H9 (cell line): ENCODE measurements at regions not wholly inside any gene's neighbourhood (a gene's known extent, or its start where the extent isn't known, plus 50 kb on each side); places are given as distances from the start of the nearest gene placed in this dataset.

Experiments used
- DNase-seq: peaks from one replicate; pipeline ENCODE4 v3.0.0-alpha.2; 2017
- H2AFZ ChIP-seq: one replicate; pipeline ENCODE4 v1.6.1; 2013; ENCODE audit warnings: mild to moderate bottlenecking, low read length, control low read depth, moderate library complexity
- H2AK5ac ChIP-seq: 2 replicates; pipeline ENCODE4 v1.6.1; 2013; ENCODE audit warnings: low read length, control low read depth, mixed read lengths; ENCODE audit not compliant: insufficient read length
- H2BK120ac ChIP-seq: one replicate; pipeline ENCODE4 v1.6.1; 2013; ENCODE audit warnings: low read depth, mild to moderate bottlenecking, low read length, control low read depth, inconsistent platforms; ENCODE audit not compliant: poor library complexity, severe bottlenecking
- H2BK12ac ChIP-seq: 2 replicates; pipeline ENCODE4 v1.6.1; 2013; ENCODE audit warnings: low read length, control low read depth, mixed read lengths, low read depth; ENCODE audit not compliant: insufficient read length
- H2BK15ac ChIP-seq: 2 replicates; pipeline ENCODE4 v1.6.1; 2013; ENCODE audit warnings: low read depth, low read length, control low read depth
- H2BK20ac ChIP-seq: one replicate; pipeline ENCODE4 v1.6.1; 2013; ENCODE audit warnings: low read depth, mild to moderate bottlenecking, low read length, control low read depth, inconsistent platforms; ENCODE audit not compliant: poor library complexity, severe bottlenecking
- H2BK5ac ChIP-seq: 2 replicates; pipeline ENCODE4 v1.6.1; 2013; ENCODE audit warnings: low read length, control low read depth, mixed read lengths; ENCODE audit not compliant: insufficient read length
- H3K14ac ChIP-seq: 2 replicates; pipeline ENCODE4 v1.6.1; 2013; ENCODE audit warnings: low read length, control low read depth; ENCODE audit not compliant: insufficient read depth
- H3K18ac ChIP-seq: 2 replicates; pipeline ENCODE4 v1.6.1; 2013; ENCODE audit warnings: low read depth, mild to moderate bottlenecking, mixed read lengths, low read length, control low read depth; ENCODE audit not compliant: insufficient read length
- H3K23ac ChIP-seq: 2 replicates; pipeline ENCODE4 v1.6.1; 2013; ENCODE audit warnings: low read length, control low read depth, mixed read lengths, low read depth; ENCODE audit not compliant: insufficient read length
- H3K23me2 ChIP-seq: 2 replicates; pipeline ENCODE4 v1.6.1; 2013; ENCODE audit warnings: low read depth, mild to moderate bottlenecking, mixed read lengths, low read length, control low read depth; ENCODE audit not compliant: insufficient read length, poor library complexity, severe bottlenecking
- H3K27ac ChIP-seq: 2 replicates; pipeline ENCODE4 v1.5.1; 2013; ENCODE audit warnings: low read length, control low read depth, mixed read lengths, low read depth; ENCODE audit not compliant: insufficient read length
- H3K27me3 ChIP-seq: 2 replicates; pipeline ENCODE4 v1.6.1; 2013; ENCODE audit warnings: low read length, control low read depth, inconsistent platforms; ENCODE audit not compliant: insufficient read depth
- H3K4ac ChIP-seq: 2 replicates; pipeline ENCODE4 v1.6.1; 2013; ENCODE audit warnings: low read depth, mild to moderate bottlenecking, control low read depth, inconsistent platforms, low read length, moderate library complexity
- H3K4me1 ChIP-seq: 2 replicates; pipeline ENCODE4 v1.6.1; 2013; ENCODE audit warnings: low read length, control low read depth, inconsistent platforms; ENCODE audit not compliant: insufficient read depth
- H3K4me2 ChIP-seq: 2 replicates; pipeline ENCODE4 v1.6.1; 2013; ENCODE audit warnings: low read length, control low read depth, mixed read lengths; ENCODE audit not compliant: insufficient read length, insufficient read depth
- H3K56ac ChIP-seq: 2 replicates; pipeline ENCODE4 v1.6.1; 2013; ENCODE audit warnings: low read depth, mild to moderate bottlenecking, mixed read lengths, low read length, control low read depth; ENCODE audit not compliant: insufficient read length
- H3K79me1 ChIP-seq: 2 replicates; pipeline ENCODE4 v1.6.1; 2013; ENCODE audit warnings: low read depth, mild to moderate bottlenecking, moderate library complexity, low read length, control low read depth, inconsistent platforms; ENCODE audit not compliant: insufficient read depth, poor library complexity, severe bottlenecking
- H3K79me2 ChIP-seq: 2 replicates; pipeline ENCODE4 v1.6.1; 2013; ENCODE audit warnings: low read length, control low read depth, inconsistent platforms; ENCODE audit not compliant: insufficient read depth
- H3K9ac ChIP-seq: 2 replicates; pipeline ENCODE4 v1.6.1; 2013; ENCODE audit warnings: low read length, control low read depth, mixed read lengths; ENCODE audit not compliant: insufficient read length; ENCODE audit errors: extremely low read depth
- H3K9me3 ChIP-seq: one replicate; pipeline ENCODE4 v1.6.1; 2013; ENCODE audit warnings: low read depth, low read length, inconsistent platforms; ENCODE audit not compliant: control insufficient read depth
- H3T11ph ChIP-seq: one replicate; pipeline ENCODE4 v1.6.1; 2013; ENCODE audit warnings: mild to moderate bottlenecking, low read length, control low read depth, inconsistent platforms
- H4K20me1 ChIP-seq: one replicate; pipeline ENCODE4 v1.6.1; 2013; ENCODE audit not compliant: control insufficient read depth, insufficient read length, insufficient read depth
- H4K5ac ChIP-seq: 2 replicates; pipeline ENCODE4 v1.6.1; 2013; ENCODE audit warnings: low read depth, mild to moderate bottlenecking, mixed read lengths, low read length, control low read depth; ENCODE audit not compliant: insufficient read length
- H4K8ac ChIP-seq: replicated peaks from 2 replicates; pipeline ENCODE4 v1.6.1; 2013; ENCODE audit warnings: low read length, control low read depth, mixed read lengths, low read depth; ENCODE audit not compliant: insufficient read length
- H4K91ac ChIP-seq: 2 replicates; pipeline ENCODE4 v1.6.1; 2013; ENCODE audit warnings: low read depth, mild to moderate bottlenecking, moderate library complexity, mixed read lengths, low read length, control low read depth; ENCODE audit not compliant: insufficient read length
- H3K27ac Mint-ChIP-seq, 3 experiments: 2 replicates in 2 of 3; 3 replicates in 1 of 3; pipeline ENCODE4 v1.8.0; 2020 to 2021; ENCODE audit warnings: mixed read lengths in 3 of 3, mild to moderate bottlenecking in 1 of 3, moderate library complexity in 1 of 3
- H3K27me3 Mint-ChIP-seq: 2 replicates; pipeline ENCODE4 v1.8.0; 2021; ENCODE audit warnings: low read depth, mild to moderate bottlenecking, moderate library complexity, mixed read lengths
- H3K36me3 Mint-ChIP-seq, 3 experiments: 2 replicates in 2 of 3; 3 replicates in 1 of 3; pipeline ENCODE4 v1.8.0; 2020 to 2021; ENCODE audit warnings: low read depth in 3 of 3, mixed read lengths in 3 of 3; ENCODE audit not compliant: insufficient read depth in 1 of 3
- H3K4me1 Mint-ChIP-seq, 2 experiments: 2 replicates each; pipeline ENCODE4 v1.8.0; 2020; ENCODE audit warnings: mixed read lengths in 2 of 2
- H3K4me3 Mint-ChIP-seq, 2 experiments: 2 replicates in 1 of 2; 3 replicates in 1 of 2; pipeline ENCODE4 v1.8.0; 2020 to 2021; ENCODE audit warnings: mild to moderate bottlenecking in 2 of 2, mixed read lengths in 2 of 2, moderate library complexity in 1 of 2
- H3K9me3 Mint-ChIP-seq, 2 experiments: 2 replicates in 1 of 2; 3 replicates in 1 of 2; pipeline ENCODE4 v1.8.0; 2020; ENCODE audit warnings: mild to moderate bottlenecking in 2 of 2, mixed read lengths in 2 of 2, moderate library complexity in 1 of 2
- WGBS: extraction: QIAGEN DNeasy Blood & Tissue Kit; methylation state at CpG from one replicate; pipeline ENCODE4 v1.1.7; 2013; ENCODE audit warnings: missing lambda C conversion rate, low lambda C conversion rate, mixed read lengths; ENCODE audit not compliant: insufficient read length; ENCODE audit errors: extremely low coverage; 5-methylcytosine and 5-hydroxymethylcytosine counted together
- TF ChIP-seq, protein P1 (sequence below): fragments of 200-600 bp; sonication (generic); conservative IDR thresholded peaks from 3 replicates; pipeline ENCODE4 v1.8.0; 2021; ENCODE audit warnings: antibody characterized with exemption, mild to moderate bottlenecking

DNA sequence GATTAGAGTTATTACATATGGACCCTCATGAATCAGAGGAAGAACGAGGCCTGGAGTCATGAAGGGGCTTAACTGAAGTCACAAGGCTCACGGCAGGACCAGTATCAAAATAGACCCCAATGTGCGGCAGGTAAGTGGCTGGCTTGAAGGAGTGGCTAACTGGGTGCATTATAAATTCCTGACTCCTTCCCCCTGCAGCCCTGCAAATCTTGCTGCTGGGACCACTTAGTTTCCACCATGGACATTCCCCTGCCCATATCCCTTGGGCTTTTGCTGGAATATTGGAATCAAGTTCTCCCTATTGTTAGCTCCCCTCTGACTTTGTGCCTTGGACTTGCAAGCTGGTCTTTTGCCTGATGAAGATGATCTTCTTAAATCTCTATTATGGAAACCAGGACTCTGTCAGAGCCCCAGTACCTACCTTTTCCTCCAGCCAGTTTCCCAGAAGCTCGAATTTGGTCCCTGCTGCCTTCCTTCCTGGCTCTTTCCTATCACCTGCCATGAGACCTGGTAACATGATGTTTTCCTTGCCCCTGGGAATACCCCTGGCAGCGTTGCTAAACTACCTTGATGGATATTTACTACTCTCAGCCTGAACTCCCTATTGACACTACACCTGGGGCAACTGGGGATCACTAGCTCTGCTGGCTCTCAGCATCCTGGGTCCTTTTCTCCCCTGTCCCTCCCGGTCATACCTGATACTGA is 156.0 kb upstream of the JUN start:
- Histone ChIP-seq H3K4me1 (no peaks in the 10 kb centered on the region; the same call in 1 of the 2 replicates), H3T11ph (no peak overlapping the region), H4K8ac (no peak overlapping the region), H3K18ac (no peak overlapping the region), H3K79me1 (no peaks in the 10 kb centered on the region), H2BK120ac (no peak overlapping the region), H2BK20ac (no peak overlapping the region), H2BK5ac (no peak overlapping the region), H3K79me2 (no peaks in the 10 kb centered on the region), H3K14ac (no peak overlapping the region), H3K4ac (no peak overlapping the region), H3K56ac (no peak overlapping the region), H3K27ac (no peak overlapping the region), H3K9me3 (no peaks in the 10 kb centered on the region), H4K5ac (no peak overlapping the region), H3K9ac (no peak overlapping the region), H4K91ac (no peak overlapping the region), H3K27me3 (no peaks in the 10 kb centered on the region), H2AFZ (no peak overlapping the region), H4K20me1 (no peaks in the 10 kb centered on the region), H3K23ac (no peak overlapping the region), H3K23me2 (no peaks in the 10 kb centered on the region), H2BK15ac (no peak overlapping the region), H2BK12ac (no peak overlapping the region), H3K4me2 (no peak overlapping the region), H2AK5ac (no peak overlapping the region)
- Mint-ChIP-seq H3K27me3 (no peaks in the 10 kb centered on the region; the same call in 1 of the 2 replicates), H3K27ac (no peak overlapping the region), H3K4me1 (no peaks in the 10 kb centered on the region), H3K36me3 (no peaks in the 10 kb centered on the region), H3K9me3 (no peaks in the 10 kb centered on the region), H3K4me3 (no peak overlapping the region)
- TF ChIP-seq, protein P1, sequence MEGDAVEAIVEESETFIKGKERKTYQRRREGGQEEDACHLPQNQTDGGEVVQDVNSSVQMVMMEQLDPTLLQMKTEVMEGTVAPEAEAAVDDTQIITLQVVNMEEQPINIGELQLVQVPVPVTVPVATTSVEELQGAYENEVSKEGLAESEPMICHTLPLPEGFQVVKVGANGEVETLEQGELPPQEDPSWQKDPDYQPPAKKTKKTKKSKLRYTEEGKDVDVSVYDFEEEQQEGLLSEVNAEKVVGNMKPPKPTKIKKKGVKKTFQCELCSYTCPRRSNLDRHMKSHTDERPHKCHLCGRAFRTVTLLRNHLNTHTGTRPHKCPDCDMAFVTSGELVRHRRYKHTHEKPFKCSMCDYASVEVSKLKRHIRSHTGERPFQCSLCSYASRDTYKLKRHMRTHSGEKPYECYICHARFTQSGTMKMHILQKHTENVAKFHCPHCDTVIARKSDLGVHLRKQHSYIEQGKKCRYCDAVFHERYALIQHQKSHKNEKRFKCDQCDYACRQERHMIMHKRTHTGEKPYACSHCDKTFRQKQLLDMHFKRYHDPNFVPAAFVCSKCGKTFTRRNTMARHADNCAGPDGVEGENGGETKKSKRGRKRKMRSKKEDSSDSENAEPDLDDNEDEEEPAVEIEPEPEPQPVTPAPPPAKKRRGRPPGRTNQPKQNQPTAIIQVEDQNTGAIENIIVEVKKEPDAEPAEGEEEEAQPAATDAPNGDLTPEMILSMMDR = no peak
- no peak for DNase-seq
- no CpG with 5 or more reads among the region's 6 CpGs for WGBS
